22Rv1 (cell line): ENCODE measurements at regions not wholly inside any gene's neighbourhood (a gene's known extent, or its start where the extent isn't known, plus 50 kb on each side); places are given as distances from the start of the nearest gene placed in this dataset.

Source experiments
- H3K27ac ChIP-seq: fragments of 450-650 bp; 2 replicates; pipeline ENCODE4 v1.5.1; 2017
- ZFX ChIP-seq: fragments of 450-650 bp; IDR thresholded peaks from 2 replicates; pipeline ENCODE4 v1.6.1; 2017; ENCODE audit warnings: antibody characterized with exemption, borderline replicate concordance
- TF ChIP-seq, protein P1 (sequence below): fragments of 450-650 bp; IDR thresholded peaks from 2 replicates; pipeline ENCODE4 v1.5.1; 2017; ENCODE audit warnings: mild to moderate bottlenecking

DNA sequence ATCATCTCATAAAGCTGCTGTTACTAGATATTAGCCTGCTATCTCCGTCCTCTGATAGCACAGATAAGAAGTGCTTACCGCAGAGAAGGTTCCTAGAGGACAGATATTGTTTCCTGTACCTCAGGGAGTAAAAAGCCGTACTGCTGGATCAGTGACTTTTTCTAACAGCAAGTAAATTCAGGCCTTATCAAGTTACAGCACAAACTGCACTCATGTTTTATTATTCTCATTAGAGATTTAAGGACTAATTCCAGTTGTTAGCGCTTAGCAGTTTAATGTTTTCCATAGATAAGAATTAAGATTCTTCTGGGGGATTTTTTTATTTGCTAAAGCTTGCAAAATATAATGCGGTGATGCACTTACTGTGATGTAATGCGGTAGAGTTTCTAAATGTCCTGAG lies 119.0 kb upstream of the OBI1 start:
- TF ChIP-seq ZFX = no peak
- TF ChIP-seq, protein P1, sequence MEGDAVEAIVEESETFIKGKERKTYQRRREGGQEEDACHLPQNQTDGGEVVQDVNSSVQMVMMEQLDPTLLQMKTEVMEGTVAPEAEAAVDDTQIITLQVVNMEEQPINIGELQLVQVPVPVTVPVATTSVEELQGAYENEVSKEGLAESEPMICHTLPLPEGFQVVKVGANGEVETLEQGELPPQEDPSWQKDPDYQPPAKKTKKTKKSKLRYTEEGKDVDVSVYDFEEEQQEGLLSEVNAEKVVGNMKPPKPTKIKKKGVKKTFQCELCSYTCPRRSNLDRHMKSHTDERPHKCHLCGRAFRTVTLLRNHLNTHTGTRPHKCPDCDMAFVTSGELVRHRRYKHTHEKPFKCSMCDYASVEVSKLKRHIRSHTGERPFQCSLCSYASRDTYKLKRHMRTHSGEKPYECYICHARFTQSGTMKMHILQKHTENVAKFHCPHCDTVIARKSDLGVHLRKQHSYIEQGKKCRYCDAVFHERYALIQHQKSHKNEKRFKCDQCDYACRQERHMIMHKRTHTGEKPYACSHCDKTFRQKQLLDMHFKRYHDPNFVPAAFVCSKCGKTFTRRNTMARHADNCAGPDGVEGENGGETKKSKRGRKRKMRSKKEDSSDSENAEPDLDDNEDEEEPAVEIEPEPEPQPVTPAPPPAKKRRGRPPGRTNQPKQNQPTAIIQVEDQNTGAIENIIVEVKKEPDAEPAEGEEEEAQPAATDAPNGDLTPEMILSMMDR = no peak

DNA sequence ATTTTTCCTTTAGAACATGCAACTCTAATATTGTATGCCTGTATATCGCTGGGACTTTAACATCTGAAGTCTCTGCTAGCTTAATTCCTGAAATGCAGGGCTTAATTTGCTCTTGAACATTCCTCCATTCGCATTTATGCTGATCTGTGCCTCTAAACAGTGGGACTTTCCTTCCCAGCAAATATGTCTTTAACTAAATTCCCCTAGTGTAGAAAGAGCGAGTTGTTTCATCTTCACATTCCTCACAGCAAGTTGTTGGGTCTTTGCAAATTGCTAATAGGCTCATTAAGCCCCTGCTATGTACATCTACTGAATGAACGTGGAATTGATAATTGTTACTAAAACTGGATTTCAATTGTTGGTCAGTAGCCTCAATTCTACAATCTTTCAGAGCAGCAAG lies 118.4 kb upstream of the OBI1 start:
- TF ChIP-seq ZFX = no peak
- TF ChIP-seq, protein P1 = no peak

More for the DNA sequence above, 119.0 kb upstream of the OBI1 start:
- no peak overlapping the region for H3K27ac ChIP-seq

DNA sequence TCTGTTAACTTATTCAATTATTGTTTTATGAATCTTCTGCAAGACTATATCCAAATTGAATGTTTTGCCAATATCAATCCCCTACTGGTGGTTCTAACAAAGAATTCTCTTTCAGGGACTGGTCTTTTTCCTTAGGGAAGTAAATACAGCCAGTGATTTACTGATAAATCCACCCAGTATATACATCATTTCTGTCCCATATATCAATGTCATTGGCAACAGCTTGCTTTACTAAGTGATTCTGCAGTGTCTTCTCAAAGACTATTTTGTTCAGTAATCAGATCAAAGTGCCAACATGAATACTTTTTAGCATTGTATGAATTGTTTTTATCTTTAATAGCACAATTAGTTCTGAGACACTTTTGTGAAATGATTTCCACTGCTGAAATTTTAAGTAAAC lies 114.0 kb upstream of the OBI1 start:
- no peak overlapping the region for H3K27ac ChIP-seq
- TF ChIP-seq, protein P1 = no peak
- TF ChIP-seq ZFX = no peak

More for the DNA sequence above, 118.4 kb upstream of the OBI1 start:
- no peak overlapping the region for H3K27ac ChIP-seq

DNA sequence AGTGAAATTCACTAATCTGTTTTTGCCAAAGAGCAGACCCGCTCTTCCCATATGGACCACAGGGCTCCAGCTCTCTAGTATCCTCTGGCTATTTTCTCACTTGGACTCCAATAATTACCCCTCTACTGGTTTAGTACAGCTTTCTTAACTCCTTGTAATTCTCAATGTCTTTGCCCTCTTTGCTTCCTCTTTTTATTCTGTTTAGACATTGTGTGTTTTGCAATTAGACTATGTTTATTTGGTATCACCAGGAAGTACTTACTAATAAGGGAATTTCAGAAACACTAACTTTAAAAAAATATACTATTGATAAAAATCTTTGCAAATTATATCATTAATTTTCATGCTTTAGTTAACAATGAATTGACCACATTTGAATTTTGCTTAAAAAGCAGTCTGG lies 111.6 kb upstream of the OBI1 start:
- no peak for TF ChIP-seq ZFX
- TF ChIP-seq, protein P1 = no peak
- no peak overlapping the region for H3K27ac ChIP-seq

DNA sequence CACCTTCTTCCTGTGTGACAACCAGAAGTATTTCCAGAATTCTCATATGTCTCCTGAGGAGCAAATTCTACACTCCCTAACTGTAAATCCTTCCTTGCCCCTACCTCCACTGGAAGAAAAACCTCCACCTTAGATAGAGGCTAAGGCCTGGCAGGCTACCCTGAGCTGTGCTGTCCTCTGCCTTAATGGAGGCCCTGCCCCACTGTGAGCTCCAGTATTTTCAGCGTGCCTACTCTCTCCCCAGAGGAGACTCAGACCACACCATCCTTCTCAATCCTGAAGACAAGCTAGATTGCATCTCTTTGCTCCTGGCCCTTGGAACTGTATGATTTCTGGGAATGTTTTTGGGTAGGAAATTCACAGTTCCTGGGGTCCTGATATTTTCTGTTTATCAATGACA lies 110.0 kb upstream of the OBI1 start:
- no peak for TF ChIP-seq ZFX
- TF ChIP-seq, protein P1 = no peak
- no peak overlapping the region for H3K27ac ChIP-seq

DNA sequence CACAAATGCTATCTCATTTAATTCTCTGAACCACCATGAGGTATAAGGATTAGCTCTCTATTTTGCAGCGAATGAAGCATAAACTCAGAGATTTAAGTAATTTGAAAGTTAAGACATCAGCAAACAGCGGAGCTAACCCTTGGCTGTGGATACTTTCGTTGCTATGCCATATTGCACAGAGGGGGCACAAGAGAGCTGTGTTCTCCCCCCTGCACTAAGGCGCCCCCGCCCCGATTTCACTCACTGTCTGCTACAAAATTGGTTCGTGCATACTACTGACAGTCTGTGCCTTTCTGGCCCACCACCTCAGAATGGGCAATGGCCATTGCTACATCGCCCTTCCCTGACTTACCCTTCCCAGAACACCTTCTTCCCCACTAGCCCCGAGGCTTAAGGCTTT lies 105.7 kb upstream of the OBI1 start:
- TF ChIP-seq, protein P1 = no peak
- TF ChIP-seq ZFX = no peak
- H3K27ac ChIP-seq = no peak overlapping the region

DNA sequence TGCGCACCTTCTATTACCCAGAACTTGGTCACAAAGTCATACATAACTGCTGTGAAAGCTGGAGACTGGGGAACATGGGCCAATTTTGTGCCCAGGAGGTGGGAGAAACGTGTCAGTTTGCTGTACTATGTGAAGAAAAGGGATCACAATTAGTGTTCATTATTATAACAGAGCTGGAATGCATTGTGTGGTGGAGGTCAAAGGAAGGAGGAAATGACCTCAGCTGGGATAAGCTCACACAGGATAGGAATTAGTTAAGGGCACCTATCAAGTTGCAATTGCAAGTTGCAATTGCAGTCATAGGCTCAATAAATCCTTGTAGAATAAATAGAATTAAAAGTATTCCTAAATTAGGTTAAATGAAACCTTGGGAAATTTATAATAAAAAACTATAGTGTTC lies 103.9 kb upstream of the OBI1 start:
- H3K27ac ChIP-seq = no peak overlapping the region
- no peak for TF ChIP-seq ZFX
- TF ChIP-seq, protein P1 = no peak
